GM12865 (cell line): ENCODE measurements at regions not wholly inside any gene's neighbourhood (a gene's known extent, or its start where the extent isn't known, plus 50 kb on each side); places are given as distances from the start of the nearest gene placed in this dataset.

ENCODE experiments used
- DNase-seq: peaks from one replicate; pipeline ENCODE4 v3.0.0; 2010; ENCODE audit warnings: low read depth
- H3K4me3 ChIP-seq: 2 replicates; pipeline ENCODE4 v1.5.1; 2011; ENCODE audit warnings: mild to moderate bottlenecking, low read depth, low read length, control low read depth
- CTCF ChIP-seq: IDR thresholded peaks from 2 replicates; pipeline ENCODE4 v1.5.1; 2011; ENCODE audit warnings: low read length, control low read depth, low read depth, inconsistent platforms; ENCODE audit not compliant: insufficient read depth; ENCODE audit errors: missing control alignments

GRCh38 chr1:218643926-218644325 is 298.8 kb downstream of the TGFB2 start:
- DNase-seq, result no peak
- TF ChIP-seq CTCF, result no peak
- no peak overlapping the region for H3K4me3 ChIP-seq

- TF ChIP-seq CTCF, result no peak
- DNase-seq, result no peak
Measured at GRCh38 chr1:218646288-218646687, 301.2 kb downstream of the TGFB2 start.

GRCh38 chr1:218656301-218657037 is 311.3 kb downstream of the TGFB2 start:
- no peak for DNase-seq
- H3K4me3 ChIP-seq, result no peak overlapping the region
- TF ChIP-seq CTCF, result no peak

More at GRCh38 chr1:218646288-218646687, 301.2 kb downstream of the TGFB2 start:
- no peak overlapping the region for H3K4me3 ChIP-seq

- no peak for TF ChIP-seq CTCF
- H3K4me3 ChIP-seq, result no peak overlapping the region
- DNase-seq, result no peak
Measured at GRCh38 chr1:218658269-218658668, 313.1 kb downstream of the TGFB2 start.

- DNase-seq, result no peak
- no peak for TF ChIP-seq CTCF
- no peak overlapping the region for H3K4me3 ChIP-seq
Measured at GRCh38 chr1:218658899-218659298, 313.8 kb downstream of the TGFB2 start.

GRCh38 chr1:218659911-218660677 is 315.0 kb downstream of the TGFB2 start:
- H3K4me3 ChIP-seq, result no peak overlapping the region
- TF ChIP-seq CTCF, result no peak
- DNase-seq, result no peak
